ENCODE measurements at regions not wholly inside any gene's neighbourhood (a gene's known extent, or its start where the extent isn't known, plus 50 kb on each side); places are given as distances from the start of the nearest gene placed in this dataset.

DNA sequence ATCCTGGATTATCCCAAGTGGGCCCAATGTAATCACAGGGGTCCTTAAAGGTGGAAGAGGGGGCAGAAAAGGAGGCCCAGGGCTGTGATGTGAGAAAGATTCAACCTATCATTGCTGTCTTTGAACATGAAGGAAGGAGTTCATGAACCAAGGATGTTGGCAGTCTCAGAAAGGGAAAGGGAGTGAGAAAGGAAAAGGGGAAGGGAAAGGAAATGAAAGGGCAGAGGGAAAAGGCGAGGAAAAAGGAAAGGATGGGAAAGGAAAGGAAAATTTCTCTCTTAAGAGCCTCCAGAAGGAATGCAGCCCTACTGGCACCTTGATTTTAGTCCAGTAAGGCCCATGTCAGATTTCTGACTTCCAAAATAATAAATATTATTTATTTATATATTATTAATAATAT, 687.8 kb downstream of the COL12A1 start:
- no peaks in the 10 kb centered on the region for H3K36me3 ChIP-seq
- TF ChIP-seq, protein P1, sequence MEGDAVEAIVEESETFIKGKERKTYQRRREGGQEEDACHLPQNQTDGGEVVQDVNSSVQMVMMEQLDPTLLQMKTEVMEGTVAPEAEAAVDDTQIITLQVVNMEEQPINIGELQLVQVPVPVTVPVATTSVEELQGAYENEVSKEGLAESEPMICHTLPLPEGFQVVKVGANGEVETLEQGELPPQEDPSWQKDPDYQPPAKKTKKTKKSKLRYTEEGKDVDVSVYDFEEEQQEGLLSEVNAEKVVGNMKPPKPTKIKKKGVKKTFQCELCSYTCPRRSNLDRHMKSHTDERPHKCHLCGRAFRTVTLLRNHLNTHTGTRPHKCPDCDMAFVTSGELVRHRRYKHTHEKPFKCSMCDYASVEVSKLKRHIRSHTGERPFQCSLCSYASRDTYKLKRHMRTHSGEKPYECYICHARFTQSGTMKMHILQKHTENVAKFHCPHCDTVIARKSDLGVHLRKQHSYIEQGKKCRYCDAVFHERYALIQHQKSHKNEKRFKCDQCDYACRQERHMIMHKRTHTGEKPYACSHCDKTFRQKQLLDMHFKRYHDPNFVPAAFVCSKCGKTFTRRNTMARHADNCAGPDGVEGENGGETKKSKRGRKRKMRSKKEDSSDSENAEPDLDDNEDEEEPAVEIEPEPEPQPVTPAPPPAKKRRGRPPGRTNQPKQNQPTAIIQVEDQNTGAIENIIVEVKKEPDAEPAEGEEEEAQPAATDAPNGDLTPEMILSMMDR (IDR thresholded peaks at IDR 0.05), result no peak
- no peak overlapping the region for H3K27ac ChIP-seq
- no peaks in the 10 kb centered on the region for H3K27me3 ChIP-seq (replicated peaks; ENCODE audit: insufficient read depth)
- ATAC-seq (ENCODE audit: insufficient number of reproducible peaks, low FRiP score, low read depth) (no peak), DNase-seq (ENCODE audit: low spot score) (no peak)
- no peaks in the 10 kb centered on the region for H3K9me3 ChIP-seq
- no peaks in the 10 kb centered on the region for H3K4me1 ChIP-seq (ENCODE audit: control insufficient read depth in 1 of 2, low read depth in 2 of 2)
- H3K4me3 ChIP-seq, result no peak overlapping the region

DNA sequence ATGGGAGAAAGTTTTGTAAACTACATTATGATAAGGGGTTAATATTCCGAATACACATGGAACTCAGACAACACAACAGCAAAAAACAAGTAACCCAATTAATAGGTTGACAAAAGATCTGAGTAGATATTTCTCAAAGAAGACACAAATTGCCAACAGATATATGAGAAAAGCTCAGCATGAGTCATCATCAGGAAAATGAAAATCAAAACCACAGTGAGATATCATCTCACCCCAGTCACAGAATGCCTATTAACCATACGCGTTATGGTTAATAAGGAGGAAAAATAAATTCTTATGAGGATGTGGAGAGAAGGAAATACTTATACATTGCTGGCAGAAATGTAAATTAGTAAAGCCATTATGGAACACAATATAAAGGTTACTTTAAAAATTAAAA, 695.0 kb downstream of the COL12A1 start:
- no peak for ATAC-seq (ENCODE audit: insufficient number of reproducible peaks, low FRiP score, low read depth)
- no peak overlapping the region for H3K4me3 ChIP-seq
- TF ChIP-seq, protein P1 (IDR thresholded peaks at IDR 0.05), result no peak
- DNase-seq (ENCODE audit: low spot score), result no peak
- no peaks in the 10 kb centered on the region for H3K4me1 ChIP-seq (ENCODE audit: control insufficient read depth in 1 of 2, low read depth in 2 of 2)
- H3K27me3 ChIP-seq (replicated peaks; ENCODE audit: insufficient read depth), result no peaks in the 10 kb centered on the region
- peaks cover 3% of the 10 kb centered on the region for H3K9me3 ChIP-seq
- no peaks in the 10 kb centered on the region for H3K36me3 ChIP-seq
- no peak overlapping the region for H3K27ac ChIP-seq

DNA sequence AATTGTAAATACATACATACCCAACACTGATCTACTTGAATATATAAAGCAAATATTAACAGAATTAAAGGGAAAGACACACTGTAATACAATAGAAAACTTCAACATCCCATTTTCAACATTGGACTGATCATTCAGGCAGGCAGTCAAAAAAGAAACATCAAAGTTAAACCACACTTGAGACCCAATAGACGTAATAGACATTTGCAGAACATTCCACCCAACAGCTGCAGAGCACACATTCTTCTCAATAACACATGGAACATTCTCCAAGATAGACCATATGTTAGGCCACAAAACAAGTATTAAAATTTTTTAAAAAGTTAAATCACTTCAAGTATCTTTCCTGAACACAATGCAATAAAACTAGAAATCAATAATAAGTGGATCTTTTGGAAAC, 698.2 kb downstream of the COL12A1 start:
- no peaks in the 10 kb centered on the region for H3K27me3 ChIP-seq (replicated peaks; ENCODE audit: insufficient read depth)
- TF ChIP-seq, protein P1 (IDR thresholded peaks at IDR 0.05), result no peak
- H3K4me3 ChIP-seq, result no peak overlapping the region
- H3K27ac ChIP-seq, result no peak overlapping the region
- ATAC-seq (ENCODE audit: insufficient number of reproducible peaks, low FRiP score, low read depth) (no peak), DNase-seq (ENCODE audit: low spot score) (no peak)
- no peaks in the 10 kb centered on the region for H3K4me1 ChIP-seq (ENCODE audit: control insufficient read depth in 1 of 2, low read depth in 2 of 2)
- no peaks in the 10 kb centered on the region for H3K36me3 ChIP-seq
- H3K9me3 ChIP-seq, result peaks cover 16% of the 10 kb centered on the region

DNA sequence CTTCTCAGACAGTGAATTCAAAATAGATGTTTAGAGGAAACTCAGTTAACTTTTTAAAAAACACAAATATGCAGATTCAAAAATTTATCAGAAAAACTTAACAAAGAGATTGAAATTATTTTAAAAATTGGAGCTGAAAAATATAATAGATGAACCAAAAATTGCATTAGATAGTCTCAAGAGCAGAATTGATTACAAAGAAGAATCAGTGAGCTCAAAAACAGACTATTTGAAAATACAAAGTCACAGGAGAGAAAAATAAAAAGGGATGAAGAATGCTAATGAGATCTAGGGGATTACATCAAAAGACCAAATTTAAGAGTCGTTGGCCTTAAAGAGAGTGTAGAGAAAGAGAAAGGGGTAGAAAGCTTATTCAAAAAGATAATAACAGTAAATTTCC, 700.5 kb downstream of the COL12A1 start:
- Histone ChIP-seq H3K4me1 (ENCODE audit: control insufficient read depth in 1 of 2, low read depth in 2 of 2) (no peaks in the 10 kb centered on the region), H3K4me3 (no peak overlapping the region), H3K36me3 (no peaks in the 10 kb centered on the region), H3K9me3 (peaks cover 16% of the 10 kb centered on the region), H3K27me3 (replicated peaks; ENCODE audit: insufficient read depth) (no peaks in the 10 kb centered on the region), H3K27ac (no peak overlapping the region)
- TF ChIP-seq, protein P1 (IDR thresholded peaks at IDR 0.05), result no peak
- no peak for ATAC-seq (ENCODE audit: insufficient number of reproducible peaks, low FRiP score, low read depth)
- DNase-seq (ENCODE audit: low spot score), result no peak

DNA sequence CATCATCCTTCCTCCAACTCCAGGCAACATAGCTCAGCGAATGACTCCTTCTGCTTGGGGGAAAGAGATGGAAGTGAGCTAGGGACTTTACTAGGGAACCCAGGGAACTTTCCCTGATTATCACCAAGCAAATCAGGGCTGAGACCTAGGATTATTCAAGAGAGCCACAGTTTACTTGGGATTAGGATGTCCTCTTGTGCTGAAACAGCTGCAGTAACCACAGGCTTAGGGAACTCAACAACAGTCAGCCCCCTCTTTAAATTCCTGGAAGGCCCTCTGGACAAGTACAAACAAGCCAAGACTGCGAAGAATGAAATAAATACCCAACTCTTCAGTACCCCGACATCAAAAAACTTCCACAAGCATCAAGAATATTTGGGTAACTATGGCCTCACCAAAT, 700.9 kb downstream of the COL12A1 start:
- H3K4me1 ChIP-seq (ENCODE audit: control insufficient read depth in 1 of 2, low read depth in 2 of 2), result no peaks in the 10 kb centered on the region
- H3K27ac ChIP-seq, result no peak overlapping the region
- TF ChIP-seq, protein P1 (IDR thresholded peaks at IDR 0.05), result no peak

More for the DNA sequence above, 700.9 kb downstream of the COL12A1 start:
- peaks cover 16% of the 10 kb centered on the region for H3K9me3 ChIP-seq
- H3K4me3 ChIP-seq, result no peak overlapping the region
- H3K27me3 ChIP-seq (replicated peaks; ENCODE audit: insufficient read depth), result no peaks in the 10 kb centered on the region
- DNase-seq (ENCODE audit: low spot score) (no peak), ATAC-seq (ENCODE audit: insufficient number of reproducible peaks, low FRiP score, low read depth) (no peak)
- H3K36me3 ChIP-seq, result no peaks in the 10 kb centered on the region

Measured in thoracic aorta (tissue), 2 donors.